ENCODE measurements at regions not wholly inside any gene's neighbourhood (a gene's known extent, or its start where the extent isn't known, plus 50 kb on each side); places are given as distances from the start of the nearest gene placed in this dataset.

GRCh38 chr12:34288963-34289345 lies 266.7 kb downstream of the ALG10 start:
- H3K4me3 ChIP-seq (ENCODE audit: low read length) = no peak overlapping the region
- no peak for DNase-seq
- no peaks in the 10 kb centered on the region for H3K4me1 ChIP-seq (ENCODE audit: control insufficient read depth, insufficient read depth, low read length)
- H3K9me3 ChIP-seq (replicated peaks; ENCODE audit: control insufficient read depth, low read depth, low read length) = peaks cover 88% of the 10 kb centered on the region
- H3K36me3 ChIP-seq (ENCODE audit: control insufficient read depth, insufficient read depth, low read length) = no peaks in the 10 kb centered on the region
- 77% methylated on average over 10 of the region's 12 CpGs for WGBS (ENCODE audit: insufficient coverage)
- H3K27me3 ChIP-seq (ENCODE audit: control insufficient read depth, insufficient read depth, low read length) = no peaks in the 10 kb centered on the region
- no peak overlapping the region for H3K27ac ChIP-seq (ENCODE audit: low read length)

GRCh38 chr12:34289431-34290380 lies 267.4 kb downstream of the ALG10 start:
- H3K9me3 ChIP-seq (replicated peaks; ENCODE audit: control insufficient read depth, low read depth, low read length) = peaks cover 89% of the 10 kb centered on the region
- H3K27me3 ChIP-seq (ENCODE audit: control insufficient read depth, insufficient read depth, low read length) = no peaks in the 10 kb centered on the region
- H3K4me1 ChIP-seq (ENCODE audit: control insufficient read depth, insufficient read depth, low read length) = no peaks in the 10 kb centered on the region
- no peak overlapping the region for H3K27ac ChIP-seq (ENCODE audit: low read length)
- DNase-seq = no peak
- H3K4me3 ChIP-seq (ENCODE audit: low read length) = no peak overlapping the region
- H3K36me3 ChIP-seq (ENCODE audit: control insufficient read depth, insufficient read depth, low read length) = no peaks in the 10 kb centered on the region
- WGBS (ENCODE audit: insufficient coverage) = 72% methylated on average over 46 of the region's 49 CpGs

GRCh38 chr12:34290381-34290995 lies 268.2 kb downstream of the ALG10 start:
- no peak overlapping the region for H3K4me3 ChIP-seq (ENCODE audit: low read length)
- no peaks in the 10 kb centered on the region for H3K27me3 ChIP-seq (ENCODE audit: control insufficient read depth, insufficient read depth, low read length)
- DNase-seq = no peak
- H3K27ac ChIP-seq (ENCODE audit: low read length) = no peak overlapping the region
- peaks cover 93% of the 10 kb centered on the region for H3K9me3 ChIP-seq (replicated peaks; ENCODE audit: control insufficient read depth, low read depth, low read length)
- WGBS (ENCODE audit: insufficient coverage) = 67% methylated on average over 27 of the region's 27 CpGs
- H3K4me1 ChIP-seq (ENCODE audit: control insufficient read depth, insufficient read depth, low read length) = no peaks in the 10 kb centered on the region
- no peaks in the 10 kb centered on the region for H3K36me3 ChIP-seq (ENCODE audit: control insufficient read depth, insufficient read depth, low read length)

GRCh38 chr12:34291001-34291400 lies 268.7 kb downstream of the ALG10 start:
- peaks cover 93% of the 10 kb centered on the region for H3K9me3 ChIP-seq (replicated peaks; ENCODE audit: control insufficient read depth, low read depth, low read length)
- DNase-seq = no peak
- whole genome bisulfite sequencing (ENCODE audit: insufficient coverage) = 84% methylated on average over 17 of the region's 17 CpGs

GRCh38 chr12:34291426-34291901 lies 269.2 kb downstream of the ALG10 start:
- Histone ChIP-seq H3K27me3 (ENCODE audit: control insufficient read depth, insufficient read depth, low read length) (no peaks in the 10 kb centered on the region), H3K9me3 (replicated peaks; ENCODE audit: control insufficient read depth, low read depth, low read length) (peaks cover 93% of the 10 kb centered on the region), H3K4me1 (ENCODE audit: control insufficient read depth, insufficient read depth, low read length) (no peaks in the 10 kb centered on the region), H3K27ac (ENCODE audit: low read length) (no peak overlapping the region), H3K36me3 (ENCODE audit: control insufficient read depth, insufficient read depth, low read length) (no peaks in the 10 kb centered on the region), H3K4me3 (ENCODE audit: low read length) (no peak overlapping the region)
- no peak for DNase-seq
- WGBS (ENCODE audit: insufficient coverage) = 80% methylated on average over 16 of the region's 19 CpGs

More at GRCh38 chr12:34291001-34291400, 268.7 kb downstream of the ALG10 start:
- no peaks in the 10 kb centered on the region for H3K36me3 ChIP-seq (ENCODE audit: control insufficient read depth, insufficient read depth, low read length)
- no peaks in the 10 kb centered on the region for H3K27me3 ChIP-seq (ENCODE audit: control insufficient read depth, insufficient read depth, low read length)
- H3K4me1 ChIP-seq (ENCODE audit: control insufficient read depth, insufficient read depth, low read length) = no peaks in the 10 kb centered on the region
- H3K27ac ChIP-seq (ENCODE audit: low read length) = no peak overlapping the region
- no peak overlapping the region for H3K4me3 ChIP-seq (ENCODE audit: low read length)

- DNase-seq = no peak
- Histone ChIP-seq H3K27ac (ENCODE audit: low read length) (no peak overlapping the region), H3K36me3 (ENCODE audit: control insufficient read depth, insufficient read depth, low read length) (no peaks in the 10 kb centered on the region), H3K4me1 (ENCODE audit: control insufficient read depth, insufficient read depth, low read length) (no peaks in the 10 kb centered on the region), H3K9me3 (replicated peaks; ENCODE audit: control insufficient read depth, low read depth, low read length) (peaks cover 93% of the 10 kb centered on the region), H3K27me3 (ENCODE audit: control insufficient read depth, insufficient read depth, low read length) (no peaks in the 10 kb centered on the region), H3K4me3 (ENCODE audit: low read length) (no peak overlapping the region)
- 78% methylated on average over 32 of the region's 34 CpGs for WGBS (ENCODE audit: insufficient coverage)
Measured at GRCh38 chr12:34292736-34293625, 270.7 kb downstream of the ALG10 start.

- Histone ChIP-seq H3K4me1 (ENCODE audit: control insufficient read depth, insufficient read depth, low read length) (no peaks in the 10 kb centered on the region), H3K36me3 (ENCODE audit: control insufficient read depth, insufficient read depth, low read length) (no peaks in the 10 kb centered on the region), H3K9me3 (replicated peaks; ENCODE audit: control insufficient read depth, low read depth, low read length) (peaks cover 93% of the 10 kb centered on the region), H3K4me3 (ENCODE audit: low read length) (no peak overlapping the region), H3K27ac (ENCODE audit: low read length) (no peak overlapping the region), H3K27me3 (ENCODE audit: control insufficient read depth, insufficient read depth, low read length) (no peaks in the 10 kb centered on the region)
- no peak for DNase-seq
- WGBS (ENCODE audit: insufficient coverage) = 76% methylated on average over 13 of the region's 13 CpGs
Measured at GRCh38 chr12:34294137-34294536, 271.8 kb downstream of the ALG10 start.

- no peaks in the 10 kb centered on the region for H3K27me3 ChIP-seq (ENCODE audit: control insufficient read depth, insufficient read depth, low read length)
- H3K9me3 ChIP-seq (replicated peaks; ENCODE audit: control insufficient read depth, low read depth, low read length) = peaks cover 91% of the 10 kb centered on the region
- 79% methylated on average over 21 of the region's 23 CpGs for WGBS (ENCODE audit: insufficient coverage)
- H3K36me3 ChIP-seq (ENCODE audit: control insufficient read depth, insufficient read depth, low read length) = no peaks in the 10 kb centered on the region
- DNase-seq = no peak
- no peak overlapping the region for H3K27ac ChIP-seq (ENCODE audit: low read length)
- H3K4me1 ChIP-seq (ENCODE audit: control insufficient read depth, insufficient read depth, low read length) = no peaks in the 10 kb centered on the region
- H3K4me3 ChIP-seq (ENCODE audit: low read length) = no peak overlapping the region
Measured at GRCh38 chr12:34294671-34295365, 272.5 kb downstream of the ALG10 start.

- no peak overlapping the region for H3K27ac ChIP-seq (ENCODE audit: low read length)
- no peaks in the 10 kb centered on the region for H3K27me3 ChIP-seq (ENCODE audit: control insufficient read depth, insufficient read depth, low read length)
- 81% methylated on average over 30 of the region's 31 CpGs for WGBS (ENCODE audit: insufficient coverage)
- no peaks in the 10 kb centered on the region for H3K36me3 ChIP-seq (ENCODE audit: control insufficient read depth, insufficient read depth, low read length)
- no peak overlapping the region for H3K4me3 ChIP-seq (ENCODE audit: low read length)
- H3K4me1 ChIP-seq (ENCODE audit: control insufficient read depth, insufficient read depth, low read length) = no peaks in the 10 kb centered on the region
- H3K9me3 ChIP-seq (replicated peaks; ENCODE audit: control insufficient read depth, low read depth, low read length) = peaks cover 91% of the 10 kb centered on the region
- no peak for DNase-seq
Measured at GRCh38 chr12:34295366-34296142, 273.3 kb downstream of the ALG10 start.
